OCI-LY7 (cell line): ENCODE measurements at regions not wholly inside any gene's neighbourhood (a gene's known extent, or its start where the extent isn't known, plus 50 kb on each side); places are given as distances from the start of the nearest gene placed in this dataset.

ENCODE experiments used
- CTCF ChIP-seq: fragments of 200-600 bp; sonication (generic); conservative IDR thresholded peaks from 2 replicates; pipeline ENCODE4 v1.5.1; 2014; ENCODE audit warnings: mild to moderate bottlenecking, antibody characterized with exemption, low read length, moderate library complexity, mixed read lengths
- EZH2phosphoT487 ChIP-seq: fragments of 200-600 bp; sonication (generic); IDR thresholded peaks from 2 replicates; pipeline ENCODE4 v1.6.1; 2018; ENCODE audit warnings: low read depth, borderline replicate concordance, mild to moderate bottlenecking, mixed run types, antibody characterized with exemption, low read length, moderate library complexity, mixed read lengths

GRCh38 chr5:71998746-71999145 lies 108.5 kb upstream of the MAP1B start:
- TF ChIP-seq CTCF, result no peak
- TF ChIP-seq EZH2phosphoT487, result no peak
